HG02973 (cell line): ENCODE measurements at regions not wholly inside any gene's neighbourhood (a gene's known extent, or its start where the extent isn't known, plus 50 kb on each side); places are given as distances from the start of the nearest gene placed in this dataset.
A peak's percentile ranks its signal among the peaks of the same experiment; 100 is the strongest.
"Not testable (repeated sequence)": the region's sequence is repeated elsewhere in the genome, so short reads cannot be mapped to it uniquely, and the experiment has no call there.

Experiments
- ATAC-seq: cut with Tn5 transposase; IDR thresholded peaks from one replicate; pipeline ENCODE4 v1.9.1; 2021; ENCODE audit warnings: moderate library complexity; ENCODE audit not compliant: unreplicated experiment

- no peak for ATAC-seq
Observed at GRCh38 chr4:75194180-75194579, 261.3 kb downstream of the PARM1 start.

- ATAC-seq: not testable (repeated sequence)
Observed at GRCh38 chr4:75192182-75192581, 259.3 kb downstream of the PARM1 start.

- ATAC-seq: no peak
Observed at GRCh38 chr4:75189711-75190335, 256.9 kb downstream of the PARM1 start.

- peak; percentile 85 for ATAC-seq
Observed at GRCh38 chr4:75180790-75181776, 248.2 kb downstream of the PARM1 start.

- no peak for ATAC-seq
Observed at GRCh38 chr4:75180217-75180616, 247.3 kb downstream of the PARM1 start.

GRCh38 chr4:75179510-75179909 lies 246.6 kb downstream of the PARM1 start:
- no peak for ATAC-seq

GRCh38 chr4:75172551-75172950 lies 239.6 kb downstream of the PARM1 start:
- peak; percentile 97 for ATAC-seq

GRCh38 chr4:75169427-75169826 lies 236.5 kb downstream of the PARM1 start:
- no peak for ATAC-seq

- ATAC-seq: no peak
Observed at GRCh38 chr4:75169020-75169419, 236.1 kb downstream of the PARM1 start.

- ATAC-seq: no peak
Observed at GRCh38 chr4:75168548-75168947, 235.6 kb downstream of the PARM1 start.

GRCh38 chr4:75165100-75165499 lies 232.2 kb downstream of the PARM1 start:
- ATAC-seq: not testable (repeated sequence)

- ATAC-seq: no peak
Observed at GRCh38 chr4:75158451-75158850, 225.5 kb downstream of the PARM1 start.

GRCh38 chr4:75154994-75155393 lies 222.1 kb downstream of the PARM1 start:
- ATAC-seq: no peak

GRCh38 chr4:75146223-75146622 lies 213.3 kb downstream of the PARM1 start:
- ATAC-seq: no peak

- no peak for ATAC-seq
Observed at GRCh38 chr4:75144475-75144874, 211.6 kb downstream of the PARM1 start.

GRCh38 chr4:75142850-75143249 lies 209.9 kb downstream of the PARM1 start:
- ATAC-seq: no peak

- ATAC-seq: no peak
Observed at GRCh38 chr4:75142382-75142781, 209.5 kb downstream of the PARM1 start.

- ATAC-seq: no peak
Observed at GRCh38 chr4:75141162-75141561, 208.2 kb downstream of the PARM1 start.

- no peak for ATAC-seq
Observed at GRCh38 chr4:75137302-75137701, 204.4 kb downstream of the PARM1 start.

- no peak for ATAC-seq
Observed at GRCh38 chr4:75135068-75135825, 202.3 kb downstream of the PARM1 start.

GRCh38 chr4:75126870-75127269 lies 194.0 kb downstream of the PARM1 start:
- ATAC-seq: not testable (repeated sequence)
